ENCODE measurements at regions not wholly inside any gene's neighbourhood (a gene's known extent, or its start where the extent isn't known, plus 50 kb on each side); places are given as distances from the start of the nearest gene placed in this dataset.
A peak's percentile ranks its signal among the peaks of the same experiment; 100 is the strongest.

DNA sequence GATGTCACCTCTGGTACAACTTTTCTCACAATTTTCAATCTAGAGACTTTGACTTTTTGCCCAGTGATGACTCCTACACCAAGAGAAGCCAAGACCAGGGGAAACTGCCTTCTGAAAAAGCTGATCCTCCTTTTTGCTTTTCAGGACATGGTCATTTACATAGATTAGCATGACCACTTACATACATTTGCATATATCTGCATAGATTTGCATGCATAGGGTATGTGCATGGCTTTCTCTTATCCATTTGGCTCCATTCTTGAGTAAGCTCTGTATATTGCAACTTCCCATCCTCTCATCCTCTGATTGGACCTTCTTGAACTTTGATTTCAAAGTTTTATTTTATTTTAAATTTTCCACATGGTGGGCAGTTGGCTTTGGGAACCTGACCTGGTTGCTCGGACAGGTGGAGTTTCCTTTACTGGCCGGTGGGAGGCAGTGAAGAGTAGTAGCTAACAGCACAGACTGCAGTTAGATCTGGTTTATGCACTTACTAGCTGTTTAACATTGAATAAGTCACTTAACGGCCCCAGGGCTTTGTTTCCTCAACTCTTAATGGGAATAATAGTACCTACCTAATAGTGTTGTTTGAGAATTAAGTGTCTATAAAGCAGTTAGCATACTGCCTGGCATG is 92.9 kb downstream of the GPR139 start:
- ATAC-seq (no peak), DNase-seq (peak in 3 of 4 donors; percentile 7 to 18 (median 15))
- H3K9me3 ChIP-seq, result no peaks in the 10 kb centered on the region
- no peak overlapping the region for H3K4me3 ChIP-seq
- no peak overlapping the region for H3K27ac ChIP-seq
- TF ChIP-seq CTCF (IDR thresholded peaks at IDR 0.05) (peak in 6 of 7 experiments; percentile 31 to 48 (median 39)), POLR2A (IDR thresholded peaks at IDR 0.05) (no peak)
- intact Hi-C loops (cut with DNase I), result no loop called here
- 6% methylated on average over 3 of the region's 3 CpGs for WGBS, 2 donors
- H3K27me3 ChIP-seq, result no peaks in the 10 kb centered on the region
- no peaks in the 10 kb centered on the region for H3K4me1 ChIP-seq
- no peaks in the 10 kb centered on the region for H3K36me3 ChIP-seq (replicated peaks in 1 of 2; ENCODE audit: insufficient read depth in 1 of 2, low read depth in 2 of 2)

DNA sequence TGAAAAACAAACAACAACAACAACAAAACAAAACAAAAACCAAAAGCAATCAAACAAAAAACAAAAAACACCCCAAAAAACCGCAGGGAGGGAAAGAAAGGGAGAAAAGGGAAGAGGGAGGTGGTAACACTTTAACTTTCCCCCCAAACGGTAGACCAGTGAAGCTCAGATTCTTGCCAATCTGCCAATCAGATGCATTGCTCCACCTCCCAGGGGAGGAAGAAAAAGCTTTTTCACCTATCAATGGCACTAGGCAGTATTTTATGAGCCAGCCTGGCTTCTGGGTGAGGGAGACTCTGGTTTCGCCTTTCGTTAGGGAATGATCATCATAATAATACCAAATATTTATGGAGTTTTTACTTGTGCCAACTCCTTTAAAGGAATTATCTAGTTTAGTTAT is 94.1 kb downstream of the GPR139 start:
- 7 to 26% methylated on average over 4 of the region's 4 CpGs for WGBS, 2 donors
- H3K27ac ChIP-seq, result no peak overlapping the region
- no peaks in the 10 kb centered on the region for H3K36me3 ChIP-seq (replicated peaks in 1 of 2; ENCODE audit: insufficient read depth in 1 of 2, low read depth in 2 of 2)
- H3K4me1 ChIP-seq, result no peaks in the 10 kb centered on the region
- H3K9me3 ChIP-seq, result no peaks in the 10 kb centered on the region
- H3K27me3 ChIP-seq, result no peaks in the 10 kb centered on the region
- ATAC-seq, result no peak
- no peak for DNase-seq
- intact Hi-C loops (cut with DNase I), result no loop called here
- no peak overlapping the region for H3K4me3 ChIP-seq
- TF ChIP-seq CTCF (IDR thresholded peaks at IDR 0.05) (no peak), POLR2A (IDR thresholded peaks at IDR 0.05) (no peak)

GRCh38 chr16:19974607-19975006 is 90.0 kb upstream of the GPRC5B start:
- WGBS, 2 donors, result 56 to 63% methylated on average over 3 to 4 of the region's 4 CpGs
- H3K27ac ChIP-seq, result no peak overlapping the region
- H3K36me3 ChIP-seq (replicated peaks in 1 of 2; ENCODE audit: insufficient read depth in 1 of 2, low read depth in 2 of 2), result no peaks in the 10 kb centered on the region
- intact Hi-C loops (cut with DNase I), result no loop called here
- TF ChIP-seq CTCF (IDR thresholded peaks at IDR 0.05) (no peak), POLR2A (IDR thresholded peaks at IDR 0.05) (no peak)
- no peak for DNase-seq
- no peaks in the 10 kb centered on the region for H3K9me3 ChIP-seq
- H3K4me3 ChIP-seq, result no peak overlapping the region
- H3K27me3 ChIP-seq, result no peaks in the 10 kb centered on the region
- H3K4me1 ChIP-seq, result no peaks in the 10 kb centered on the region
- ATAC-seq, result no peak

DNA sequence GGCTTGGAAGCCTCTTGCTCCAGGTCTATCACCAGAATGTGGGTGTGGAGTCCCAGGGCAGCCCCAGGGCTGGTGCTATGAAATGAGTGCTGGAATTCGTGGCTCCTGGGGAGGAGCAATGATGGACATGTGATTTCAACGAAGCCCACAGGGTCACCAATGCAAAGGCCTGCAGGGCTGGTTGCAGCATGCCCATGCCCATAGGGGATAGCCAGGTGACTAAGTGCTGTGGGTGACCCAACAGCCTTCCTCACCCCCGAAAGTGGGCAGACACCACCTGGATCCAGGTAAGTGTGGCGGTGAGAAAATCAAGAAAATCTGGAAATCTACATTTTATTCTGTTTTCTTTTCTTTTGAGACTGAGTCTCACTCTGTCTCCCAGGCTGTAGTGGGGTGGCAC is 87.5 kb upstream of the GPRC5B start:
- DNase-seq (no peak), ATAC-seq (no peak)
- no peaks in the 10 kb centered on the region for H3K36me3 ChIP-seq (replicated peaks in 1 of 2; ENCODE audit: insufficient read depth in 1 of 2, low read depth in 2 of 2)
- H3K4me3 ChIP-seq, result no peak overlapping the region
- no peaks in the 10 kb centered on the region for H3K4me1 ChIP-seq
- no peak overlapping the region for H3K27ac ChIP-seq
- intact Hi-C loops (cut with DNase I), result no loop called here
- H3K27me3 ChIP-seq, result no peaks in the 10 kb centered on the region
- H3K9me3 ChIP-seq, result no peaks in the 10 kb centered on the region
- TF ChIP-seq POLR2A (IDR thresholded peaks at IDR 0.05) (no peak), CTCF (IDR thresholded peaks at IDR 0.05) (no peak)
- 62 to 67% methylated on average over 4 of the region's 4 CpGs for WGBS, 2 donors

Data from body of pancreas (tissue), 4 donors.